Astrocyte (in vitro differentiated cells and primary cell): ENCODE measurements at regions not wholly inside any gene's neighbourhood (a gene's known extent, or its start where the extent isn't known, plus 50 kb on each side); places are given as distances from the start of the nearest gene placed in this dataset.

Source experiments
- DNase-seq: peaks from one replicate; pipeline ENCODE4 v3.0.0-alpha.2; 2010; ENCODE audit warnings: low read depth
- FAIRE-seq: peaks from 2 replicates; lab custom pipeline; 2011; peaks lifted over from hg19 to GRCh38; lab: Jason Lieb, UNC
- H2AFZ ChIP-seq: 2 replicates; pipeline ENCODE4 v1.6.0; 2012; ENCODE audit warnings: low read depth, low read length, inconsistent platforms
- H3K27ac ChIP-seq: 2 replicates; pipeline ENCODE4 v1.5.1; 2011; ENCODE audit warnings: low read depth, low read length, inconsistent platforms
- H3K27me3 ChIP-seq: 2 replicates; pipeline ENCODE4 v1.6.0; 2011; ENCODE audit warnings: low read length, inconsistent platforms; ENCODE audit not compliant: insufficient read depth
- H3K36me3 ChIP-seq: 2 replicates; pipeline ENCODE4 v1.5.1; 2011; ENCODE audit warnings: low read length, inconsistent platforms; ENCODE audit not compliant: insufficient read depth
- H3K4me1 ChIP-seq: 2 replicates; pipeline ENCODE4 v1.5.1; 2011; ENCODE audit warnings: low read length, inconsistent platforms; ENCODE audit not compliant: insufficient read depth
- H3K4me2 ChIP-seq: 2 replicates; pipeline ENCODE4 v1.6.0; 2012; ENCODE audit warnings: low read length, inconsistent platforms
- H3K4me3 ChIP-seq: 2 replicates; pipeline ENCODE4 v1.5.1; 2011; ENCODE audit warnings: low read depth, mild to moderate bottlenecking, low read length, inconsistent platforms; ENCODE audit not compliant: insufficient read depth
- H3K79me2 ChIP-seq: 2 replicates; pipeline ENCODE4 v1.6.0; 2012; ENCODE audit warnings: mild to moderate bottlenecking, low read length, inconsistent platforms; ENCODE audit not compliant: insufficient read depth
- H3K9ac ChIP-seq: 2 replicates; pipeline ENCODE4 v1.6.0; 2012; ENCODE audit warnings: mild to moderate bottlenecking, low read length, inconsistent platforms
- H3K9me3 ChIP-seq: 2 replicates; pipeline ENCODE4 v1.5.1; 2012; ENCODE audit warnings: low read depth, mild to moderate bottlenecking, low read length, inconsistent platforms; ENCODE audit not compliant: insufficient read depth
- H4K20me1 ChIP-seq: 2 replicates; pipeline ENCODE4 v1.6.0; 2012; ENCODE audit warnings: low read length, inconsistent platforms; ENCODE audit not compliant: insufficient read depth
- H3K27ac Mint-ChIP-seq: one replicate; pipeline ENCODE4 v1.8.0; 2021; ENCODE audit warnings: mild to moderate bottlenecking, mixed read lengths; ENCODE audit not compliant: unreplicated experiment
- H3K27me3 Mint-ChIP-seq: one replicate; pipeline ENCODE4 v1.8.0; 2021; ENCODE audit warnings: low read depth, mixed read lengths; ENCODE audit not compliant: unreplicated experiment
- H3K36me3 Mint-ChIP-seq: one replicate; pipeline ENCODE4 v1.8.0; 2021; ENCODE audit warnings: low read depth, mixed read lengths; ENCODE audit not compliant: unreplicated experiment
- H3K4me1 Mint-ChIP-seq: one replicate; pipeline ENCODE4 v1.8.0; 2021; ENCODE audit warnings: low read depth, mixed read lengths; ENCODE audit not compliant: unreplicated experiment
- H3K4me3 Mint-ChIP-seq: one replicate; pipeline ENCODE4 v1.8.0; 2021; ENCODE audit warnings: mild to moderate bottlenecking, moderate library complexity, mixed read lengths; ENCODE audit not compliant: unreplicated experiment
- H3K9me3 Mint-ChIP-seq: one replicate; pipeline ENCODE4 v1.8.0; 2021; ENCODE audit warnings: mild to moderate bottlenecking, mixed read lengths; ENCODE audit not compliant: unreplicated experiment
- CTCF ChIP-seq: IDR thresholded peaks from 2 replicates; pipeline ENCODE4 v1.5.1; 2011; ENCODE audit warnings: low read depth, mild to moderate bottlenecking, inconsistent platforms, low read length, moderate library complexity; ENCODE audit not compliant: insufficient read depth
- EZH2 ChIP-seq: IDR thresholded peaks from 2 replicates; pipeline ENCODE4 v1.6.1; 2012; ENCODE audit warnings: mild to moderate bottlenecking, low read length, inconsistent platforms; ENCODE audit not compliant: insufficient read depth

- no peaks in the 10 kb centered on the region for H3K27me3 Mint-ChIP-seq
- Histone ChIP-seq H2AFZ (peak overlapping the region; percentile 54), H3K36me3 (no peaks in the 10 kb centered on the region), H3K79me2 (no peaks in the 10 kb centered on the region), H3K4me1 (peaks cover 56% of the 10 kb centered on the region), H3K4me2 (peak overlapping the region; percentile 82), H3K27ac (peak overlapping the region; percentile 88), H3K4me3 (peak overlapping the region; percentile 45), H4K20me1 (no peaks in the 10 kb centered on the region), H3K9me3 (no peaks in the 10 kb centered on the region), H3K27me3 (no peaks in the 10 kb centered on the region), H3K9ac (peak overlapping the region; percentile 84)
- FAIRE-seq (no peak), DNase-seq (peak; percentile 36)
- H3K36me3 Mint-ChIP-seq = no peaks in the 10 kb centered on the region
- TF ChIP-seq CTCF (no peak), EZH2 (no peak)
- H3K4me3 Mint-ChIP-seq = no peak overlapping the region
- no peaks in the 10 kb centered on the region for H3K9me3 Mint-ChIP-seq
- peak overlapping the region; percentile 99 for H3K27ac Mint-ChIP-seq
- H3K4me1 Mint-ChIP-seq = peaks cover 56% of the 10 kb centered on the region
Observed at GRCh38 chr20:53739799-53740785, 146.5 kb upstream of the ZNF217 start.

- TF ChIP-seq CTCF (no peak), EZH2 (no peak)
- Histone ChIP-seq H3K4me3 (peak overlapping the region; percentile 17), H2AFZ (peak overlapping the region; percentile 69), H3K27me3 (no peaks in the 10 kb centered on the region), H3K4me2 (peak overlapping the region; percentile 82), H3K36me3 (no peaks in the 10 kb centered on the region), H4K20me1 (no peaks in the 10 kb centered on the region), H3K79me2 (no peaks in the 10 kb centered on the region), H3K27ac (peak overlapping the region; percentile 88), H3K9ac (peak overlapping the region; percentile 84), H3K4me1 (peaks cover 57% of the 10 kb centered on the region), H3K9me3 (no peaks in the 10 kb centered on the region)
- Mint-ChIP-seq H3K27me3 (no peaks in the 10 kb centered on the region), H3K4me1 (peaks cover 65% of the 10 kb centered on the region), H3K36me3 (no peaks in the 10 kb centered on the region), H3K4me3 (peak overlapping the region; percentile 72), H3K9me3 (no peaks in the 10 kb centered on the region), H3K27ac (peak overlapping the region; percentile 99)
- DNase-seq = peak; percentile 52
- FAIRE-seq = no peak
Observed at GRCh38 chr20:53738945-53739798, 145.5 kb upstream of the ZNF217 start.
